ENCODE measurements at regions not wholly inside any gene's neighbourhood (a gene's known extent, or its start where the extent isn't known, plus 50 kb on each side); places are given as distances from the start of the nearest gene placed in this dataset.

DNA sequence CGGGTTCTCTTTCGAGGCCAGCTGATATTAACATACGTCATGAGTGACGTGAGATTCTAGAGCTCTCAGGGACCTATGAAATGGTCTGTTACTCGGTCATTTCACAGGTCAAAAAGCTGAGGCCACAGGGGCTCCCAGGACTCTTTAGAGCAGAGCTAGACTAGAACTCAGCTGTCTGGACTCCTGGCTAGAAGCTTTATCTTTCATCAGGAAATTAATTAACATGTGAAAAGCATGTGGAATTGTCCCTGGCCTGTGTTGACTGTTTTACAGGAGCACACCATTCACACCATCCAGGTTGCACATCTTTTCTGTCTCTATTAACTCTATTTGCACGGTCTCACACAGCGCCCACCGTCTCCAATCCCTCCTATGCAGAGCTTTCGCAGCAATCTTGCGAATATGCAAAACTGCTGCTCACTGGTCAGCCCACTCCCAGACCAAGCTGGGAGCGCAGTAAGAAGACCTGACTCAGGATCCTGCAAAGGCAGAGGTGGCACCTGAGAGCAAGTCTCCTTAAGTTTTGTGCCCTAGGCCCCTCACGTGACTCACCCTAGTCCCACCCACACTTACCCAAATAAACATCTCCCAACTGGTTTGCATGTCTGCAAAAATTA, 522.5 kb downstream of the CD83 start (continued):
- no peak for TF ChIP-seq ELK4 (IDR thresholded peaks at IDR 0.05; ENCODE audit: borderline replicate concordance, low read depth, low read length)

DNA sequence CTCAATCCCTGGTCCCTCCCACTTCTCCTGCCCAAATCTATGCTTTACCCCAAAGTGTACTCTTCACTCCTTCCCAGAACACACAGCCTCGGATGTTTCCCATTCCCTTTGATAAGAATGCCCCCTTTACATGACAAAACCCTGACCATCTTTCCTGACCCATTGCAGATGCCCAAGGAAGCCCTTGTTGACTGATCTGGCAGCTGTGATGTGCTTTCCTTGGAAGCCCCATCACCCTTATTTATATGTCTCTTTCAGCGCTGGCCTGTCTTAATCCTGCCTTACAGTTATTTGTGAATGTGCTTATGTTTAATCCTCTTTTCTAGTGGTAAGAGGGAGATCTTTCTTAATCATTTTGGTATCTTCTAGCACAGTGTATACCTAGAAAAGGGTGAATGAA, 523.1 kb downstream of the CD83 start:
- CTCF ChIA-PET, result no interaction called here
- TF ChIP-seq ZNF426 (tag by site-specific recombination; IDR thresholded peaks at IDR 0.05) (no peak), HOXD13 (CRISPR knock-in tag; IDR thresholded peaks at IDR 0.05; ENCODE audit: borderline replicate concordance) (no peak), ZBTB17 (tag by site-specific recombination; IDR thresholded peaks at IDR 0.05) (no peak), PATZ1 (tag by site-specific recombination; IDR thresholded peaks at IDR 0.05) (no peak), ZNF114 (tag by site-specific recombination; IDR thresholded peaks at IDR 0.05) (no peak), ZNF585B (tag by site-specific recombination; IDR thresholded peaks at IDR 0.05) (no peak)
- TF ChIP-seq, protein P1, sequence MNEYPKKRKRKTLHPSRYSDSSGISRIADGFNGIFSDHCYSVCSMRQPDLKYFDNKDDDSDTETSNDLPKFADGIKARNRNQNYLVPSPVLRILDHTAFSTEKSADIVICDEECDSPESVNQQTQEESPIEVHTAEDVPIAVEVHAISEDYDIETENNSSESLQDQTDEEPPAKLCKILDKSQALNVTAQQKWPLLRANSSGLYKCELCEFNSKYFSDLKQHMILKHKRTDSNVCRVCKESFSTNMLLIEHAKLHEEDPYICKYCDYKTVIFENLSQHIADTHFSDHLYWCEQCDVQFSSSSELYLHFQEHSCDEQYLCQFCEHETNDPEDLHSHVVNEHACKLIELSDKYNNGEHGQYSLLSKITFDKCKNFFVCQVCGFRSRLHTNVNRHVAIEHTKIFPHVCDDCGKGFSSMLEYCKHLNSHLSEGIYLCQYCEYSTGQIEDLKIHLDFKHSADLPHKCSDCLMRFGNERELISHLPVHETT (tag by site-specific recombination; IDR thresholded peaks at IDR 0.05), result no peak
- TF ChIP-seq, protein P2, sequence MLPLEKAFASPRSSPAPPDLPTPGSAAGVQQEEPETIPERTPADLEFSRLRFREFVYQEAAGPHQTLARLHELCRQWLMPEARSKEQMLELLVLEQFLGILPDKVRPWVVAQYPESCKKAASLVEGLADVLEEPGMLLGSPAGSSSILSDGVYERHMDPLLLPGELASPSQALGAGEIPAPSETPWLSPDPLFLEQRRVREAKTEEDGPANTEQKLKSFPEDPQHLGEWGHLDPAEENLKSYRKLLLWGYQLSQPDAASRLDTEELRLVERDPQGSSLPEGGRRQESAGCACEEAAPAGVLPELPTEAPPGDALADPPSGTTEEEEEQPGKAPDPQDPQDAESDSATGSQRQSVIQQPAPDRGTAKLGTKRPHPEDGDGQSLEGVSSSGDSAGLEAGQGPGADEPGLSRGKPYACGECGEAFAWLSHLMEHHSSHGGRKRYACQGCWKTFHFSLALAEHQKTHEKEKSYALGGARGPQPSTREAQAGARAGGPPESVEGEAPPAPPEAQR (tag by site-specific recombination; IDR thresholded peaks at IDR 0.05), result no peak

DNA sequence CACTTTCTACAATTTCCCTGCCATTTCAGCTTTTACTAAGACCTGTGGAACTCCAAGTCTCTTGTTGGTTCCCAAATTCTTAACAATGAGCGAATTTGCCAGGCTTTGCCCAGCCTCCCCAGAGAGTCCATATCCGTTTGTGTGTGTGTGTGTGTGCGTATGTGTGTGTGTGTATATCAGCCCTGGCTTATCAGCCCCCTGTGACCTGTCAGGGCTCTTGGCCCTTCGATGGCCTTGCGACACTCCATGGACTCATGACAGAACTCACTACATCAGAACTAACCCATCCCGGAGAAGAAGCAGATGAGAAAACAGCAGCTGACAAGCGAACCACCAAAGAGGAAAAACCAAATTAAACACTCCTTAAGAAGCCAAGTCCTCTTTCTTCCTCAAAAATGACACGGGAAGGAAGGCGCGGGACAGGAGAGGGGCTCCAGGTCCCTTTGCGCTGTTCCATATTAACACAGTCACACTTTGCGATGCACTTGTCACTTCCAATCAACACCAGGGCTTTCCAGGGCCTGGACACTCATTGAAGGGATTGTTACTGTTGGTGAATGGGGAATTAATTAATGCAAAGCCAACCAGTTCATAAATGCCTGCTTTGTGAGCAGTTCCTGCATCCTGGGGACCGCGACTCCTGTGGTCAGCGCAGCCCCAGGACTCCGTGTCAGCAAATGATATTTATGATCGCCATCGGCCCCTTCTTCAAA, 524.0 kb downstream of the CD83 start:
- Histone ChIP-seq H3K27ac (ENCODE audit: extremely low read depth, low read depth, low read length) (no peak overlapping the region), H3K36me3 (ENCODE audit: control insufficient read depth in 2 of 2, insufficient read depth in 1 of 2, low read length in 2 of 2) (no peaks in the 10 kb centered on the region), H3K9me3 (ENCODE audit: control insufficient read depth, insufficient read depth, low read depth, low read length) (no peaks in the 10 kb centered on the region), H3K4me3 (ENCODE audit: low read depth, low read length) (no peak overlapping the region), H3K4me1 (ENCODE audit: control insufficient read depth, insufficient read depth, low read length) (peaks cover 16% of the 10 kb centered on the region)
- ChIA-PET CTCF (no interaction called here), POLR2A (no interaction called here)
- TF ChIP-seq GFI1B (tag by site-specific recombination; IDR thresholded peaks at IDR 0.05) (no peak), ZBTB21 (tag by site-specific recombination; IDR thresholded peaks at IDR 0.05) (no peak), ZNF248 (tag by site-specific recombination; IDR thresholded peaks at IDR 0.05) (no peak), ZNF670 (tag by site-specific recombination; IDR thresholded peaks at IDR 0.05; ENCODE audit: low read depth) (no peak), ZNF571 (tag by site-specific recombination; IDR thresholded peaks at IDR 0.05) (no peak), ZNF140 (tag by site-specific recombination; IDR thresholded peaks at IDR 0.05) (no peak), ZNF19 (tag by site-specific recombination; IDR thresholded peaks at IDR 0.05; ENCODE audit: low read depth) (no peak), ZNF48 (tag by site-specific recombination; IDR thresholded peaks at IDR 0.05) (no peak)
- TF ChIP-seq, protein P3, sequence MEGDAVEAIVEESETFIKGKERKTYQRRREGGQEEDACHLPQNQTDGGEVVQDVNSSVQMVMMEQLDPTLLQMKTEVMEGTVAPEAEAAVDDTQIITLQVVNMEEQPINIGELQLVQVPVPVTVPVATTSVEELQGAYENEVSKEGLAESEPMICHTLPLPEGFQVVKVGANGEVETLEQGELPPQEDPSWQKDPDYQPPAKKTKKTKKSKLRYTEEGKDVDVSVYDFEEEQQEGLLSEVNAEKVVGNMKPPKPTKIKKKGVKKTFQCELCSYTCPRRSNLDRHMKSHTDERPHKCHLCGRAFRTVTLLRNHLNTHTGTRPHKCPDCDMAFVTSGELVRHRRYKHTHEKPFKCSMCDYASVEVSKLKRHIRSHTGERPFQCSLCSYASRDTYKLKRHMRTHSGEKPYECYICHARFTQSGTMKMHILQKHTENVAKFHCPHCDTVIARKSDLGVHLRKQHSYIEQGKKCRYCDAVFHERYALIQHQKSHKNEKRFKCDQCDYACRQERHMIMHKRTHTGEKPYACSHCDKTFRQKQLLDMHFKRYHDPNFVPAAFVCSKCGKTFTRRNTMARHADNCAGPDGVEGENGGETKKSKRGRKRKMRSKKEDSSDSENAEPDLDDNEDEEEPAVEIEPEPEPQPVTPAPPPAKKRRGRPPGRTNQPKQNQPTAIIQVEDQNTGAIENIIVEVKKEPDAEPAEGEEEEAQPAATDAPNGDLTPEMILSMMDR (tag by site-specific recombination; IDR thresholded peaks at IDR 0.05), result no peak
- TF ChIP-seq, protein P4, sequence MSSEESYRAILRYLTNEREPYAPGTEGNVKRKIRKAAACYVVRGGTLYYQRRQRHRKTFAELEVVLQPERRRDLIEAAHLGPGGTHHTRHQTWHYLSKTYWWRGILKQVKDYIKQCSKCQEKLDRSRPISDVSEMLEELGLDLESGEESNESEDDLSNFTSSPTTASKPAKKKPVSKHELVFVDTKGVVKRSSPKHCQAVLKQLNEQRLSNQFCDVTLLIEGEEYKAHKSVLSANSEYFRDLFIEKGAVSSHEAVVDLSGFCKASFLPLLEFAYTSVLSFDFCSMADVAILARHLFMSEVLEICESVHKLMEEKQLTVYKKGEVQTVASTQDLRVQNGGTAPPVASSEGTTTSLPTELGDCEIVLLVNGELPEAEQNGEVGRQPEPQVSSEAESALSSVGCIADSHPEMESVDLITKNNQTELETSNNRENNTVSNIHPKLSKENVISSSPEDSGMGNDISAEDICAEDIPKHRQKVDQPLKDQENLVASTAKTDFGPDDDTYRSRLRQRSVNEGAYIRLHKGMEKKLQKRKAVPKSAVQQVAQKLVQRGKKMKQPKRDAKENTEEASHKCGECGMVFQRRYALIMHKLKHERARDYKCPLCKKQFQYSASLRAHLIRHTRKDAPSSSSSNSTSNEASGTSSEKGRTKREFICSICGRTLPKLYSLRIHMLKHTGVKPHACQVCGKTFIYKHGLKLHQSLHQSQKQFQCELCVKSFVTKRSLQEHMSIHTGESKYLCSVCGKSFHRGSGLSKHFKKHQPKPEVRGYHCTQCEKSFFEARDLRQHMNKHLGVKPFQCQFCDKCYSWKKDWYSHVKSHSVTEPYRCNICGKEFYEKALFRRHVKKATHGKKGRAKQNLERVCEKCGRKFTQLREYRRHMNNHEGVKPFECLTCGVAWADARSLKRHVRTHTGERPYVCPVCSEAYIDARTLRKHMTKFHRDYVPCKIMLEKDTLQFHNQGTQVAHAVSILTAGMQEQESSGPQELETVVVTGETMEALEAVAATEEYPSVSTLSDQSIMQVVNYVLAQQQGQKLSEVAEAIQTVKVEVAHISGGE (tag by site-specific recombination; conservative IDR thresholded peaks at IDR 0.05; ENCODE audit: low read depth), result no peak

More for the DNA sequence above, 523.1 kb downstream of the CD83 start:
- no peaks in the 10 kb centered on the region for H3K36me3 ChIP-seq (ENCODE audit: control insufficient read depth in 2 of 2, insufficient read depth in 1 of 2, low read length in 2 of 2)
- H3K27ac ChIP-seq (ENCODE audit: extremely low read depth, low read depth, low read length), result no peak overlapping the region
- H3K9me3 ChIP-seq (ENCODE audit: control insufficient read depth, insufficient read depth, low read depth, low read length), result no peaks in the 10 kb centered on the region
- no peak overlapping the region for H3K4me3 ChIP-seq (ENCODE audit: low read depth, low read length)
- H3K4me1 ChIP-seq (ENCODE audit: control insufficient read depth, insufficient read depth, low read length), result peaks cover 16% of the 10 kb centered on the region
- POLR2A ChIA-PET, result no interaction called here
